Nephron progenitor cell (in vitro differentiated cells): ENCODE measurements at regions not wholly inside any gene's neighbourhood (a gene's known extent, or its start where the extent isn't known, plus 50 kb on each side); places are given as distances from the start of the nearest gene placed in this dataset.
"Not testable (repeated sequence)": the region's sequence is repeated elsewhere in the genome, so short reads cannot be mapped to it uniquely, and the experiment has no call there.

Experiments used
- DNase-seq: peaks from one replicate; pipeline ENCODE4 v3.0.0; 2021
- H3K27ac Mint-ChIP-seq: 2 replicates; pipeline ENCODE4 v1.8.0; 2021; ENCODE audit warnings: mild to moderate bottlenecking, moderate library complexity, mixed read lengths
- H3K27me3 Mint-ChIP-seq: 2 replicates; pipeline ENCODE4 v1.8.0; 2021; ENCODE audit warnings: mild to moderate bottlenecking, low read depth, mixed read lengths; ENCODE audit not compliant: poor library complexity
- H3K36me3 Mint-ChIP-seq: 2 replicates; pipeline ENCODE4 v1.8.0; 2021; ENCODE audit warnings: low read depth, mixed read lengths
- H3K4me1 Mint-ChIP-seq: 2 replicates; pipeline ENCODE4 v1.8.0; 2021; ENCODE audit warnings: mixed read lengths
- H3K4me3 Mint-ChIP-seq: 2 replicates; pipeline ENCODE4 v1.8.0; 2021; ENCODE audit warnings: mild to moderate bottlenecking, moderate library complexity, mixed read lengths
- H3K9me3 Mint-ChIP-seq: 2 replicates; pipeline ENCODE4 v1.8.0; 2021; ENCODE audit warnings: mild to moderate bottlenecking, moderate library complexity, mixed read lengths
- TF ChIP-seq, protein P1 (sequence below): fragments of 200-600 bp; sonication (generic); IDR thresholded peaks from 2 replicates; pipeline ENCODE4 v1.5.0; 2021; ENCODE audit warnings: antibody characterized with exemption

DNA sequence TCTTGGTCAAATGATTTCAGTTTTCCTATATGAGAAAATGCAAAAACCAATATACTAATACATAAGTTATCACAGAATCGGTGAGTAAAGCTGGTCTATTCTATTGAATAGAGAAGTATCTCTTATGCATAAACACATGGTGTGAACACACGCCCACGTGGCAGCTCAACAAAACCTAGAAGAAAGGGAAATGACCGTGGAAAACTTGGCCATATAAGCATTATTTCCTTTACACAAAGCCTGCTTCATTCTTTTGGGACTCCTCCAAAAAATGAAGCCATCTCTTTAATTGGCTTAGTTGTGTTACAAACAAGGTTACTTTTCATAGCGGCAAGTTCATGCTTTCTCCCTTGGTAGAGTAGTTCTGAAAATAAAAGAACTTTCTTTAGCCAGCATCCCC is 183.2 kb downstream of the TMEM161B start:
- Mint-ChIP-seq H3K27ac (no peak overlapping the region), H3K4me3 (no peak overlapping the region), H3K4me1 (peaks cover 32% of the 10 kb centered on the region), H3K36me3 (no peaks in the 10 kb centered on the region), H3K27me3 (no peaks in the 10 kb centered on the region), H3K9me3 (no peaks in the 10 kb centered on the region)
- no peak for DNase-seq
- TF ChIP-seq, protein P1, sequence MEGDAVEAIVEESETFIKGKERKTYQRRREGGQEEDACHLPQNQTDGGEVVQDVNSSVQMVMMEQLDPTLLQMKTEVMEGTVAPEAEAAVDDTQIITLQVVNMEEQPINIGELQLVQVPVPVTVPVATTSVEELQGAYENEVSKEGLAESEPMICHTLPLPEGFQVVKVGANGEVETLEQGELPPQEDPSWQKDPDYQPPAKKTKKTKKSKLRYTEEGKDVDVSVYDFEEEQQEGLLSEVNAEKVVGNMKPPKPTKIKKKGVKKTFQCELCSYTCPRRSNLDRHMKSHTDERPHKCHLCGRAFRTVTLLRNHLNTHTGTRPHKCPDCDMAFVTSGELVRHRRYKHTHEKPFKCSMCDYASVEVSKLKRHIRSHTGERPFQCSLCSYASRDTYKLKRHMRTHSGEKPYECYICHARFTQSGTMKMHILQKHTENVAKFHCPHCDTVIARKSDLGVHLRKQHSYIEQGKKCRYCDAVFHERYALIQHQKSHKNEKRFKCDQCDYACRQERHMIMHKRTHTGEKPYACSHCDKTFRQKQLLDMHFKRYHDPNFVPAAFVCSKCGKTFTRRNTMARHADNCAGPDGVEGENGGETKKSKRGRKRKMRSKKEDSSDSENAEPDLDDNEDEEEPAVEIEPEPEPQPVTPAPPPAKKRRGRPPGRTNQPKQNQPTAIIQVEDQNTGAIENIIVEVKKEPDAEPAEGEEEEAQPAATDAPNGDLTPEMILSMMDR = no peak

- peaks cover 17% of the 10 kb centered on the region for H3K9me3 Mint-ChIP-seq
- peaks cover 3% of the 10 kb centered on the region for H3K27me3 Mint-ChIP-seq
- no peak overlapping the region for H3K4me3 Mint-ChIP-seq
- peak overlapping the region; percentile 73 for H3K27ac Mint-ChIP-seq
- no peaks in the 10 kb centered on the region for H3K36me3 Mint-ChIP-seq
- TF ChIP-seq, protein P1 = no peak
- H3K4me1 Mint-ChIP-seq = peaks cover 12% of the 10 kb centered on the region
- DNase-seq = no peak
These were observed 186.8 kb downstream of the TMEM161B start for GRCh38 chr5:88081877-88082276.

- Mint-ChIP-seq H3K4me3 (no peak overlapping the region), H3K9me3 (peaks cover 19% of the 10 kb centered on the region), H3K27ac (no peak overlapping the region), H3K4me1 (no peaks in the 10 kb centered on the region), H3K27me3 (no peaks in the 10 kb centered on the region), H3K36me3 (no peaks in the 10 kb centered on the region)
- TF ChIP-seq, protein P1 = no peak
- no peak for DNase-seq
These were observed 204.8 kb downstream of the TMEM161B start for GRCh38 chr5:88063813-88064212.

DNA sequence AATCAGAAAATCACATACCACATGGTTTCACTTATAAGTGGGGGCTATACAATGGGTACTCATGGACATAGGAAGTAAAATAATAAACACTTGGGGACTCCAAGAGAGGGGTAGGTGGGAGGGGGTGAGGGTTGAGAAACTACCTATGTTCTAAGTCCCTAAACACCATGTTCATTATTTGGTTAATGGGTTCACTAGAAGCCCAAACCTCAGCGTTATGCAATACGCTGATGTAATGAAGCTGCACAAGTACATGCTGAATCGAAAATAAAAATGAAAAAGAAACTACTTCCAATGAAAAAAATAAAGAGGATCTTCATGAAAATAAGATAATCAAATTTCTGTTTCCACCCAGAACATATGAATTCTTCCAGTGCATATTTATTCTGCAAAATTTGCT is 208.5 kb downstream of the TMEM161B start:
- peaks cover 22% of the 10 kb centered on the region for H3K9me3 Mint-ChIP-seq
- H3K27ac Mint-ChIP-seq = no peak overlapping the region
- no peaks in the 10 kb centered on the region for H3K27me3 Mint-ChIP-seq
- DNase-seq = no peak
- TF ChIP-seq, protein P1 = no peak
- H3K4me3 Mint-ChIP-seq = no peak overlapping the region
- no peaks in the 10 kb centered on the region for H3K4me1 Mint-ChIP-seq
- no peaks in the 10 kb centered on the region for H3K36me3 Mint-ChIP-seq

GRCh38 chr5:88058625-88059024 is 210.0 kb downstream of the TMEM161B start:
- Mint-ChIP-seq H3K27me3 (no peaks in the 10 kb centered on the region), H3K9me3 (peaks cover 31% of the 10 kb centered on the region), H3K27ac (no peak overlapping the region), H3K4me3 (no peak overlapping the region), H3K36me3 (no peaks in the 10 kb centered on the region), H3K4me1 (no peaks in the 10 kb centered on the region)
- no peak for DNase-seq
- TF ChIP-seq, protein P1 = no peak

DNA sequence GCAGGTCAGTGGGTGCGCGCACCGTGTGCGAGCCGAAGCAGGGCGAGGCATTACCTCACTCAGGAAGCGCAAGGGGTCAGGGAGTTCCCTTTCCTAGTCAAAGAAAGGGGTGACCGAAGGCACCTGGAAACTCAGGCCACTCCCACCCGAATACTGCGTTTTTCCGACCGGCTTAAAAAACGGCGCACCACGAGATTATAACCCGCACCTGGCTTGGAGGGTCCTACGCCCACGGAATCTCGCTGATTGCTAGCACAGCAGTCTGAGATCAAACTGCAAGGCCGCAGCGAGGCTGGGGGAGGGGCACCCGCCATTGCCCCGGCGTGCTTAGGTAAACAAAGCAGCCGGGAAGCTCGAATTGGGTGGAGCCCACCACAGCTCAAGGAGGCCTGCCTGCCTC is 216.2 kb downstream of the TMEM161B start:
- H3K4me3 Mint-ChIP-seq, H3K27ac Mint-ChIP-seq, DNase-seq, H3K36me3 Mint-ChIP-seq, H3K4me1 Mint-ChIP-seq, H3K27me3 Mint-ChIP-seq: not testable (repeated sequence)
- H3K9me3 Mint-ChIP-seq = peaks cover 22% of the 10 kb centered on the region
